IMR-90 (cell line): ENCODE measurements at regions not wholly inside any gene's neighbourhood (a gene's known extent, or its start where the extent isn't known, plus 50 kb on each side); places are given as distances from the start of the nearest gene placed in this dataset.

ENCODE experiments used
- CEBPB ChIP-seq: IDR thresholded peaks from 2 replicates; pipeline ENCODE4 v1.6.1; 2012; ENCODE audit warnings: low read depth, low read length, improper control_type of control experiment
- TF ChIP-seq, protein P1 (sequence below): conservative IDR thresholded peaks from 2 replicates; pipeline ENCODE4 v1.5.1; 2012; ENCODE audit warnings: mild to moderate bottlenecking, low read depth, low read length, improper control_type of control experiment
- TF ChIP-seq, protein P2 (sequence below): fragments of 150-350 bp; IDR thresholded peaks from 2 replicates; pipeline ENCODE4 v1.6.1; 2017; ENCODE audit warnings: mild to moderate bottlenecking, antibody characterized with exemption, low read length, low read depth

DNA sequence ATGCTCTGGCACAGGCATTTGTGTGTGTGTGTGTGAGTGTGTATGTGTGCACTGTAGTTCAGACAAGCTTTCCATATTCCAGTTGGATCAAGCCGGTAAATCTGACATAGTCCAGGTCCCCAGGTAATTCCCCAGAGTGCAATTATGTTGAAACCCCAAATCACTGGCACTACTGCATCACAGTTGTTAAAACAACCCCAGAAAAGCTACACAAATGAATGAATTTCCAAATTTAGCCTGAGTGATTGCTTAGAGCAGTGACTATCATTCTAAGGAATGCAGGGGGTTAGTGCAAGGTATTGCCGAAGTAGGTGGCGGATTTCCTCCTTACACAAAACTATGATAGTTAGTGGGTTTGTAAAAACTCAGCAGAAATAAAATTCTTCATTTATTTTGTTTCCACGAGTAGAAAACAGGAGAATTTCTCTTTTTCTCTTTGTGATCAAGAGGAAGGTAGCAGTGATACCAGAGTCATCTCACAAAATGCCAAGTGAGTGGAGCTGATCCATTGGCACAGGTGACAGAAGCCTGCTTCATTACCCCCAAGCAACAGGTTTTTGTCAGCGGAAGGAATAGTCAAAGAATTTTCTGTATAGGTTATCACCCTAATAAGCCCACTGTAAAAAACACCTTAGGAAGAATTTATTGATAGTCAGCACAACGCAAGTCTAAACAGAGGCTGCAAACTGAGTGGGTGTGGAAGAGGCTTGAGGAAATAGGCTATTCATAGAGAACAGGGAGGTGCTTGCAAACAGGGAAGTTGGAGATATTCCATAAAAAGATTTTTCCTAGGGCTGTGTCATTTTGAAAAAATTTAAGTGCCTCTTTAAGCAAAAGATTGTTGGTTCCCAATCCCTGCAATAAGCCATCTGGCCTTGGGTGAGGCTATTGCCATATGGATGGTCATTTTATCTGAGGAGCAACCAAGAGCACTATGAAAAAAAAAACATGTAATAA lies 385.1 kb downstream of the CHSY3 start:
- TF ChIP-seq, protein P1, sequence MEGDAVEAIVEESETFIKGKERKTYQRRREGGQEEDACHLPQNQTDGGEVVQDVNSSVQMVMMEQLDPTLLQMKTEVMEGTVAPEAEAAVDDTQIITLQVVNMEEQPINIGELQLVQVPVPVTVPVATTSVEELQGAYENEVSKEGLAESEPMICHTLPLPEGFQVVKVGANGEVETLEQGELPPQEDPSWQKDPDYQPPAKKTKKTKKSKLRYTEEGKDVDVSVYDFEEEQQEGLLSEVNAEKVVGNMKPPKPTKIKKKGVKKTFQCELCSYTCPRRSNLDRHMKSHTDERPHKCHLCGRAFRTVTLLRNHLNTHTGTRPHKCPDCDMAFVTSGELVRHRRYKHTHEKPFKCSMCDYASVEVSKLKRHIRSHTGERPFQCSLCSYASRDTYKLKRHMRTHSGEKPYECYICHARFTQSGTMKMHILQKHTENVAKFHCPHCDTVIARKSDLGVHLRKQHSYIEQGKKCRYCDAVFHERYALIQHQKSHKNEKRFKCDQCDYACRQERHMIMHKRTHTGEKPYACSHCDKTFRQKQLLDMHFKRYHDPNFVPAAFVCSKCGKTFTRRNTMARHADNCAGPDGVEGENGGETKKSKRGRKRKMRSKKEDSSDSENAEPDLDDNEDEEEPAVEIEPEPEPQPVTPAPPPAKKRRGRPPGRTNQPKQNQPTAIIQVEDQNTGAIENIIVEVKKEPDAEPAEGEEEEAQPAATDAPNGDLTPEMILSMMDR, result no peak
- TF ChIP-seq, protein P2, sequence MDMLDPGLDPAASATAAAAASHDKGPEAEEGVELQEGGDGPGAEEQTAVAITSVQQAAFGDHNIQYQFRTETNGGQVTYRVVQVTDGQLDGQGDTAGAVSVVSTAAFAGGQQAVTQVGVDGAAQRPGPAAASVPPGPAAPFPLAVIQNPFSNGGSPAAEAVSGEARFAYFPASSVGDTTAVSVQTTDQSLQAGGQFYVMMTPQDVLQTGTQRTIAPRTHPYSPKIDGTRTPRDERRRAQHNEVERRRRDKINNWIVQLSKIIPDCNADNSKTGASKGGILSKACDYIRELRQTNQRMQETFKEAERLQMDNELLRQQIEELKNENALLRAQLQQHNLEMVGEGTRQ, result no peak
- TF ChIP-seq CEBPB, result no peak
